Lower leg skin (tissue), 4 donors: ENCODE measurements at regions not wholly inside any gene's neighbourhood (a gene's known extent, or its start where the extent isn't known, plus 50 kb on each side); places are given as distances from the start of the nearest gene placed in this dataset.

Experiments
- DNase-seq, 2 donors: peaks; one replicate each; pipeline ENCODE4 v3.0.0-alpha.2; 2019; ENCODE audit warnings: low spot score in 2 of 2
- H3K4me3 ChIP-seq: fragments of 200-600 bp; sonication (generic); 2 replicates; pipeline ENCODE4 v1.5.1; 2017; ENCODE audit warnings: mild to moderate bottlenecking, low read depth; ENCODE audit not compliant: poor library complexity, severe bottlenecking
- POLR2A ChIP-seq, 2 donors: fragments of 450-650 bp; IDR thresholded peaks; one replicate each; pipeline ENCODE4 v1.6.1; 2016 to 2017; ENCODE audit warnings: antibody characterized with exemption in 2 of 2, mild to moderate bottlenecking in 1 of 2, moderate library complexity in 1 of 2
- WGBS, 2 donors: methylation state at CpG; one replicate each; pipeline ENCODE4 v1.1.5; 2018; 5-methylcytosine and 5-hydroxymethylcytosine counted together
- intact Hi-C: fragments of 100-400 bp; cut with DNase I; formaldehyde crosslinking; loops from one replicate; pipeline ENCODE4 v1.15.0; 2023; ENCODE audit warnings: low total_unique reads
- TF ChIP-seq, protein P1 (sequence below), 3 donors: fragments of 450-650 bp; IDR thresholded peaks; one replicate each; pipeline ENCODE4 v1.5.1; 2016; ENCODE audit warnings: antibody characterized with exemption in 3 of 3, mild to moderate bottlenecking in 3 of 3, moderate library complexity in 2 of 3

DNA sequence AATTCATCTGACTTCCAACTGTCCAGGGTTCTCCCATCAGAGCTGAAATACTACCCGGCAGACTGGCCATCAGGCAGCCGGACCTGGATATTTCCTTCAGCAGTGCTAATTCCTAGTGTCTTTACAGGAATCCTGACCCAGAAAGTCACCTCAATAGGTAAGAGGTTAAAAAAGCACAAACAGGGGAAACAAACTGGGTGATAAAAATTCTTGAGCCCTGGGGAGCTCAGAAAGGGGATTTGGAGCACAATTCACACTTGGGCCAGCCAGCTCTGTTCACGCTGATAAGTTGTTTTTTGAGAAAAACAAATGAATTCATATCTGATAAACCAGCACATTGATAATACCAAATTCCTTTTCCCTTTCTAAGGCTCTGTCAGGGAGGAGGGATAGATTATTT lies 104.0 kb downstream of the EDN1 start:
- intact Hi-C loops: no loop called here
- DNase-seq: no peak
- TF ChIP-seq, protein P1, sequence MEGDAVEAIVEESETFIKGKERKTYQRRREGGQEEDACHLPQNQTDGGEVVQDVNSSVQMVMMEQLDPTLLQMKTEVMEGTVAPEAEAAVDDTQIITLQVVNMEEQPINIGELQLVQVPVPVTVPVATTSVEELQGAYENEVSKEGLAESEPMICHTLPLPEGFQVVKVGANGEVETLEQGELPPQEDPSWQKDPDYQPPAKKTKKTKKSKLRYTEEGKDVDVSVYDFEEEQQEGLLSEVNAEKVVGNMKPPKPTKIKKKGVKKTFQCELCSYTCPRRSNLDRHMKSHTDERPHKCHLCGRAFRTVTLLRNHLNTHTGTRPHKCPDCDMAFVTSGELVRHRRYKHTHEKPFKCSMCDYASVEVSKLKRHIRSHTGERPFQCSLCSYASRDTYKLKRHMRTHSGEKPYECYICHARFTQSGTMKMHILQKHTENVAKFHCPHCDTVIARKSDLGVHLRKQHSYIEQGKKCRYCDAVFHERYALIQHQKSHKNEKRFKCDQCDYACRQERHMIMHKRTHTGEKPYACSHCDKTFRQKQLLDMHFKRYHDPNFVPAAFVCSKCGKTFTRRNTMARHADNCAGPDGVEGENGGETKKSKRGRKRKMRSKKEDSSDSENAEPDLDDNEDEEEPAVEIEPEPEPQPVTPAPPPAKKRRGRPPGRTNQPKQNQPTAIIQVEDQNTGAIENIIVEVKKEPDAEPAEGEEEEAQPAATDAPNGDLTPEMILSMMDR (IDR thresholded peaks at IDR 0.05): no peak
- no peak for TF ChIP-seq POLR2A (IDR thresholded peaks at IDR 0.05)
- no peak overlapping the region for H3K4me3 ChIP-seq
- 91 to 98% methylated on average over 3 of the region's 3 CpGs for WGBS, 2 donors

DNA sequence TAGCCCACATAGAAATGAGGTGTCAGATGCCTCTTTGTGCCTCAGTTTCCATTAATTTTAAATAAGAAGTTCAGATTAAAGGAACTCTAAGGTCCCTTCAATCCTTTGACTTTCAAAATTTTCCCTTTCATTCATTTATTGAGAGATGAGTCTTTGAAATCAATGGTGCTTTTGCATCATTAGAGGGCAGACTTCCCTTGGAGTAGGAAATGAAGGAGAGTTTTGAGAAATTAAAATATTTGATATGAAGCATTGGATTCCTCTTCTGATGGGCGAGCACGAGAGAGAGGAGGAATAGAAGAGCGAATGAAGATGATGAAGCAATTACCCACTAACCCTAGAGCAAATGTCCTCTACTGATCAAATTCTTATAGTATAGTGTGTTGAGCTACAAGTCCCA lies 105.7 kb downstream of the EDN1 start:
- intact Hi-C loops: no loop called here
- 41 to 48% methylated on average over 3 of the region's 3 CpGs for WGBS, 2 donors
- no peak overlapping the region for H3K4me3 ChIP-seq
- TF ChIP-seq POLR2A (IDR thresholded peaks at IDR 0.05): no peak
- TF ChIP-seq, protein P1 (IDR thresholded peaks at IDR 0.05): no peak
- DNase-seq: no peak

- WGBS, 2 donors: 67 to 70% methylated on average over 3 of the region's 3 CpGs
- intact Hi-C loops: no loop called here
- TF ChIP-seq POLR2A (IDR thresholded peaks at IDR 0.05): no peak
- TF ChIP-seq, protein P1 (IDR thresholded peaks at IDR 0.05): no peak
- DNase-seq: no peak
- H3K4me3 ChIP-seq: no peak overlapping the region
Observed at GRCh38 chr6:12401200-12401599, 111.0 kb downstream of the EDN1 start.

GRCh38 chr6:12403201-12403826 lies 113.2 kb downstream of the EDN1 start:
- 47 to 69% methylated on average over 2 of the region's 2 CpGs for WGBS, 2 donors
- DNase-seq: no peak
- H3K4me3 ChIP-seq: no peak overlapping the region
- intact Hi-C loops: no loop called here
- TF ChIP-seq, protein P1 (IDR thresholded peaks at IDR 0.05): no peak

- TF ChIP-seq, protein P1 (IDR thresholded peaks at IDR 0.05): no peak
- TF ChIP-seq POLR2A (IDR thresholded peaks at IDR 0.05): no peak
- no peak for DNase-seq
- 81 to 82% methylated on average over 6 of the region's 6 CpGs for WGBS, 2 donors
- intact Hi-C loops: no loop called here
- H3K4me3 ChIP-seq: no peak overlapping the region
Observed at GRCh38 chr6:12403947-12404647, 113.9 kb downstream of the EDN1 start.
